DMS53 treated with DMSO at 0.1 percent for 48 hours (cell line): ENCODE measurements at regions not wholly inside any gene's neighbourhood (a gene's known extent, or its start where the extent isn't known, plus 50 kb on each side); places are given as distances from the start of the nearest gene placed in this dataset.
A peak's percentile ranks its signal among the peaks of the same experiment; 100 is the strongest.

Experiments used
- DNase-seq: peaks from one replicate; lab custom pipeline; 2025; ENCODE audit not compliant: unreplicated experiment; lab: John Stamatoyannopoulos, UW

GRCh38 chr6:21648475-21649050 lies 55.0 kb downstream of the SOX4 start:
- no peak for DNase-seq

- DNase-seq = no peak
Observed at GRCh38 chr6:21653323-21653722, 59.8 kb downstream of the SOX4 start.

GRCh38 chr6:21653905-21654304 lies 60.4 kb downstream of the SOX4 start:
- no peak for DNase-seq

- DNase-seq = no peak
Observed at GRCh38 chr6:21654361-21654760, 60.8 kb downstream of the SOX4 start.

- no peak for DNase-seq
Observed at GRCh38 chr6:21663966-21664313, 70.4 kb downstream of the SOX4 start.

GRCh38 chr6:21664314-21665109 lies 71.0 kb downstream of the SOX4 start:
- peak; percentile 31 for DNase-seq

- no peak for DNase-seq
Observed at GRCh38 chr6:21665110-21665391, 71.5 kb downstream of the SOX4 start.

- DNase-seq = no peak
Observed at GRCh38 chr6:21665392-21666200, 72.0 kb downstream of the SOX4 start.

GRCh38 chr6:21666201-21666691 lies 72.7 kb downstream of the SOX4 start:
- no peak for DNase-seq

GRCh38 chr6:21666853-21667681 lies 73.5 kb downstream of the SOX4 start:
- no peak for DNase-seq

GRCh38 chr6:21668795-21669194 lies 75.2 kb downstream of the SOX4 start:
- DNase-seq = no peak

GRCh38 chr6:21676769-21677168 lies 83.2 kb downstream of the SOX4 start:
- DNase-seq = no peak

- no peak for DNase-seq
Observed at GRCh38 chr6:21678990-21679389, 85.4 kb downstream of the SOX4 start.

GRCh38 chr6:21679761-21680265 lies 86.3 kb downstream of the SOX4 start:
- no peak for DNase-seq

- DNase-seq = no peak
Observed at GRCh38 chr6:21680611-21681010, 87.1 kb downstream of the SOX4 start.

GRCh38 chr6:21690489-21690888 lies 96.9 kb downstream of the SOX4 start:
- no peak for DNase-seq

- DNase-seq = no peak
Observed at GRCh38 chr6:21691685-21692346, 98.3 kb downstream of the SOX4 start.

- no peak for DNase-seq
Observed at GRCh38 chr6:21692721-21693120, 99.2 kb downstream of the SOX4 start.

- DNase-seq = no peak
Observed at GRCh38 chr6:21694168-21694567, 100.6 kb downstream of the SOX4 start.

- no peak for DNase-seq
Observed at GRCh38 chr6:21707524-21708319, 114.2 kb downstream of the SOX4 start.
